ENCODE measurements at regions not wholly inside any gene's neighbourhood (a gene's known extent, or its start where the extent isn't known, plus 50 kb on each side); places are given as distances from the start of the nearest gene placed in this dataset.

DNA sequence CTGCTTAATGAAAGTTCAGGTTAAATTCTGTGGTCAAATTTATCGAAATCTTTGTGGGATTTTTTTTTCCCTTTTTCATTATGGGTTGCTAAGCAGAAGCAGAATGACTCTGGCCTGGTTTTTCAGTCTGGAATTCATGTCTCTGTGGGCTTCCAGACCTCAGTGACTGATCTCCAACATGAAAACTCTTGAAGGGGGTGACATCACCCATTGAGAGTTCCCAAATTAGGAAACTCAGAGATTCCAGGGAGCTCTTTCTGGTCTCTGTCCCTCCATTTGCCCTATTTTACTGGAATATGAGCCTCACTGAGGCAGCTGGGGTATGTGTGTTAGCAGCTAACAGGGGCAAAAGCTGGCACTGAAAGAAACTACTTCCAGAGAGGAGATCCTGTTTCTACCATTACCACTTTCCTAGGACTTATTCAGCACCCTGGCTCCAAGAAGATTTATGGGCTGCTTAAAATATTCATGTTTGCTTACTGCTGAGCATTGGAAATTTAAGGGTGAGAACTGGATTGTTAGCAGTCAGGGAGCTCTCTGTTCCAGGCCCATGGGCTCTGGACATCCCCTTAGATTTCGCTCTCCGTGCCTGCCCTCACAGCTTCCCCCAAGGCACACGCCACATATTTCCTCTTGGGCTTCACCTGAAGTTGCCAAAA is 203.4 kb upstream of the SPAG17 start:
- DNase-seq (ENCODE audit: low spot score) (no peak), FAIRE-seq (no peak), ATAC-seq (no peak)
- WGBS (ENCODE audit: low lambda C conversion rate) = 0% methylated on average over 3 of the region's 4 CpGs
- no TSS peak for BruUV-seq (replicated peaks)
- POLR2A ChIA-PET = no interaction called here
- no peak overlapping the region for H3K27ac ChIP-seq (ENCODE audit: extremely low read length, insufficient read depth, low read length)
- H3K9ac ChIP-seq (ENCODE audit: insufficient read depth, low read depth, low read length) = no peak overlapping the region
- no peak overlapping the region for H3K4me2 ChIP-seq (ENCODE audit: low read depth, low read length)
- in situ Hi-C loops (cut with HindIII; ENCODE audit: extremely low pct_ligation_motif_present, low pct_unique_long_range_greater_than_20kb) = no loop called here
- no peak overlapping the region for H3K4me3 ChIP-seq (replicated peaks in 1 of 3; ENCODE audit: insufficient read depth in 1 of 3, low read depth in 2 of 3, low read length in 3 of 3)
- H2AFZ ChIP-seq (ENCODE audit: low read length) = no peak overlapping the region
- H3K79me2 ChIP-seq (ENCODE audit: insufficient read depth, low read length) = no peaks in the 10 kb centered on the region
- intact Hi-C loops (cut with micrococcal nuclease; ENCODE audit: unreplicated experiment) = no loop called here
- H3K36me3 ChIP-seq (replicated peaks in 1 of 2; ENCODE audit: control insufficient read depth in 1 of 2, insufficient read depth in 2 of 2, low read length in 2 of 2) = no peaks in the 10 kb centered on the region
- H3K27me3 ChIP-seq (ENCODE audit: control insufficient read depth in 1 of 2, insufficient read depth in 2 of 2, low read length in 2 of 2) = no peaks in the 10 kb centered on the region
- H3K4me1 ChIP-seq (ENCODE audit: insufficient read depth, low read length) = no peaks in the 10 kb centered on the region
- no peaks in the 10 kb centered on the region for H3K9me3 ChIP-seq (ENCODE audit: low read length)
- no peak for TF ChIP-seq PBX2 (CRISPR knock-in tag; IDR thresholded peaks at IDR 0.05)
- TF ChIP-seq, protein P1, sequence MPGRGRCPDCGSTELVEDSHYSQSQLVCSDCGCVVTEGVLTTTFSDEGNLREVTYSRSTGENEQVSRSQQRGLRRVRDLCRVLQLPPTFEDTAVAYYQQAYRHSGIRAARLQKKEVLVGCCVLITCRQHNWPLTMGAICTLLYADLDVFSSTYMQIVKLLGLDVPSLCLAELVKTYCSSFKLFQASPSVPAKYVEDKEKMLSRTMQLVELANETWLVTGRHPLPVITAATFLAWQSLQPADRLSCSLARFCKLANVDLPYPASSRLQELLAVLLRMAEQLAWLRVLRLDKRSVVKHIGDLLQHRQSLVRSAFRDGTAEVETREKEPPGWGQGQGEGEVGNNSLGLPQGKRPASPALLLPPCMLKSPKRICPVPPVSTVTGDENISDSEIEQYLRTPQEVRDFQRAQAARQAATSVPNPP (CRISPR knock-in tag; IDR thresholded peaks at IDR 0.05) = no peak
- TF ChIP-seq NFE2L2 (IDR thresholded peaks at IDR 0.05; ENCODE audit: low read length) = no peak
- TF ChIP-seq, protein P2, sequence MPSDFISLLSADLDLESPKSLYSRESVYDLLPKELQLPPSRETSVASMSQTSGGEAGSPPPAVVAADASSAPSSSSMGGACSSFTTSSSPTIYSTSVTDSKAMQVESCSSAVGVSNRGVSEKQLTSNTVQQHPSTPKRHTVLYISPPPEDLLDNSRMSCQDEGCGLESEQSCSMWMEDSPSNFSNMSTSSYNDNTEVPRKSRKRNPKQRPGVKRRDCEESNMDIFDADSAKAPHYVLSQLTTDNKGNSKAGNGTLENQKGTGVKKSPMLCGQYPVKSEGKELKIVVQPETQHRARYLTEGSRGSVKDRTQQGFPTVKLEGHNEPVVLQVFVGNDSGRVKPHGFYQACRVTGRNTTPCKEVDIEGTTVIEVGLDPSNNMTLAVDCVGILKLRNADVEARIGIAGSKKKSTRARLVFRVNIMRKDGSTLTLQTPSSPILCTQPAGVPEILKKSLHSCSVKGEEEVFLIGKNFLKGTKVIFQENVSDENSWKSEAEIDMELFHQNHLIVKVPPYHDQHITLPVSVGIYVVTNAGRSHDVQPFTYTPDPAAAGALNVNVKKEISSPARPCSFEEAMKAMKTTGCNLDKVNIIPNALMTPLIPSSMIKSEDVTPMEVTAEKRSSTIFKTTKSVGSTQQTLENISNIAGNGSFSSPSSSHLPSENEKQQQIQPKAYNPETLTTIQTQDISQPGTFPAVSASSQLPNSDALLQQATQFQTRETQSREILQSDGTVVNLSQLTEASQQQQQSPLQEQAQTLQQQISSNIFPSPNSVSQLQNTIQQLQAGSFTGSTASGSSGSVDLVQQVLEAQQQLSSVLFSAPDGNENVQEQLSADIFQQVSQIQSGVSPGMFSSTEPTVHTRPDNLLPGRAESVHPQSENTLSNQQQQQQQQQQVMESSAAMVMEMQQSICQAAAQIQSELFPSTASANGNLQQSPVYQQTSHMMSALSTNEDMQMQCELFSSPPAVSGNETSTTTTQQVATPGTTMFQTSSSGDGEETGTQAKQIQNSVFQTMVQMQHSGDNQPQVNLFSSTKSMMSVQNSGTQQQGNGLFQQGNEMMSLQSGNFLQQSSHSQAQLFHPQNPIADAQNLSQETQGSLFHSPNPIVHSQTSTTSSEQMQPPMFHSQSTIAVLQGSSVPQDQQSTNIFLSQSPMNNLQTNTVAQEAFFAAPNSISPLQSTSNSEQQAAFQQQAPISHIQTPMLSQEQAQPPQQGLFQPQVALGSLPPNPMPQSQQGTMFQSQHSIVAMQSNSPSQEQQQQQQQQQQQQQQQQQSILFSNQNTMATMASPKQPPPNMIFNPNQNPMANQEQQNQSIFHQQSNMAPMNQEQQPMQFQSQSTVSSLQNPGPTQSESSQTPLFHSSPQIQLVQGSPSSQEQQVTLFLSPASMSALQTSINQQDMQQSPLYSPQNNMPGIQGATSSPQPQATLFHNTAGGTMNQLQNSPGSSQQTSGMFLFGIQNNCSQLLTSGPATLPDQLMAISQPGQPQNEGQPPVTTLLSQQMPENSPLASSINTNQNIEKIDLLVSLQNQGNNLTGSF (CRISPR knock-in tag; IDR thresholded peaks at IDR 0.05) = no peak
- TF ChIP-seq MIER2 (CRISPR knock-in tag; IDR thresholded peaks at IDR 0.05) = no peak
- no peak for TF ChIP-seq HNRNPK (IDR thresholded peaks at IDR 0.05; ENCODE audit: low read depth, low read length, poor library complexity, severe bottlenecking)
- no peak for TF ChIP-seq ZNF34 (CRISPR knock-in tag; IDR thresholded peaks at IDR 0.05; ENCODE audit: borderline replicate concordance)
- TF ChIP-seq ZSCAN9 (CRISPR knock-in tag; IDR thresholded peaks at IDR 0.05; ENCODE audit: borderline replicate concordance) = no peak
- no peak for TF ChIP-seq ZC3H13 (CRISPR knock-in tag; IDR thresholded peaks at IDR 0.05)
- TF ChIP-seq, protein P3, sequence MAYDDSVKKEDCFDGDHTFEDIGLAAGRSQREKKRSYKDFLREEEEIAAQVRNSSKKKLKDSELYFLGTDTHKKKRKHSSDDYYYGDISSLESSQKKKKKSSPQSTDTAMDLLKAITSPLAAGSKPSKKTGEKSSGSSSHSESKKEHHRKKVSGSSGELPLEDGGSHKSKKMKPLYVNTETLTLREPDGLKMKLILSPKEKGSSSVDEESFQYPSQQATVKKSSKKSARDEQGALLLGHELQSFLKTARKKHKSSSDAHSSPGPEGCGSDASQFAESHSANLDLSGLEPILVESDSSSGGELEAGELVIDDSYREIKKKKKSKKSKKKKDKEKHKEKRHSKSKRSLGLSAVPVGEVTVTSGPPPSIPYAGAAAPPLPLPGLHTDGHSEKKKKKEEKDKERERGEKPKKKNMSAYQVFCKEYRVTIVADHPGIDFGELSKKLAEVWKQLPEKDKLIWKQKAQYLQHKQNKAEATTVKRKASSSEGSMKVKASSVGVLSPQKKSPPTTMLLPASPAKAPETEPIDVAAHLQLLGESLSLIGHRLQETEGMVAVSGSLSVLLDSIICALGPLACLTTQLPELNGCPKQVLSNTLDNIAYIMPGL (CRISPR knock-in tag; IDR thresholded peaks at IDR 0.05; ENCODE audit: borderline replicate concordance in 1 of 2, low read depth in 1 of 2) = no peak
- no peak for TF ChIP-seq THYN1 (CRISPR knock-in tag; IDR thresholded peaks at IDR 0.05; ENCODE audit: borderline replicate concordance, low read depth)
- CTCF ChIA-PET (ENCODE audit: low intra/inter-chr PET ratio, low total read pairs) = no interaction called here
- H4K20me1 ChIP-seq (ENCODE audit: insufficient read depth, low read length) = no peaks in the 10 kb centered on the region
